ENCODE measurements at regions not wholly inside any gene's neighbourhood (a gene's known extent, or its start where the extent isn't known, plus 50 kb on each side); places are given as distances from the start of the nearest gene placed in this dataset.

DNA sequence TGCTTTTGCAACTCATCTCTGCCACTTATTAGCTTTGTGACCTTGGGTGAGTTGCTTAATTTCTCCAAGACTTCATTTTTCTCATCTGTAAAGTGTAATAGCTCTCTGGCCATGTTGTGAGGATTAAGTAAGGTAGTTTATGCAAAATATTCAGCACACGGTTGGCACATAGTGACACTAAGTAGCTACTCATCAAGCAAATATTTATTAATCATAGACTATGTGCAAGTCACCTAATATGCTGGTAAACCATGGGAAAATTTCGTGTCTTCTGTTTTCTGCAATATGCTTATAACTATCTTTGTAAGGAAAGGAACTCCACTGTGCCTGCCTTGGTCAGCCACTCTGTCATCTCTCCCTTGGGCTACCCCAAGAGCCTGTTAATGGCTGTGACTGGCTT, 50.3 kb upstream of the EGR2 start:
- no peak for DNase-seq

Data from NCI-H69 (cell line).